Stimulated activated CD4-positive, alpha-beta T cell treated with anti-CD3 and anti-CD28 coated beads, Interleukin-1b, Interleukin-23, amount 100 ng/mL, for 1 hour (primary cell): ENCODE measurements at regions not wholly inside any gene's neighbourhood (a gene's known extent, or its start where the extent isn't known, plus 50 kb on each side); places are given as distances from the start of the nearest gene placed in this dataset.

Experiments
- DNase-seq, 2 donors: peaks; one replicate each; pipeline ENCODE4 v3.0.0-alpha.2; 2020; ENCODE audit warnings: low read depth in 2 of 2

- DNase-seq, result no peak
These were observed 1430.4 kb upstream of the LRRTM1 start for GRCh38 chr2:81734981-81735380.

GRCh38 chr2:81714817-81715216 is 1410.3 kb upstream of the LRRTM1 start:
- no peak for DNase-seq

DNA sequence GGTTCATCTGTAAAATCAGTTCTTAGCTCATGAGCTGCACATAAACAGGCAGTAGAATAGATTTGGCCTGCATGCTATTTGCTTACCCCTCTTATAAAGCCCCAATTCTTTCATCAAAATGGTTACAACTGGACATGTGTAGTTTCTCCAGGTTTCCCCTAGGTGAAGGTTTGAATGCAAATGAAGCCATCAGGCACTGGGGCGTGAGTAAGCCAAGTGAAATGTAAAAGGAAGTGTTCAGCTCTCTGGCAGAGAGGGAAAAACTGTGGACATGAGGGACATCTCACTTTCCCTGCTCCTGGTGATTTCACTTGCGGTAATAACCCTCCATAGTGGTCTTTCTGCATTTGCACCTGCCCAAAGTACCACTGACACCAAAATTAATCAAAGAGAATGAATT is 1402.3 kb upstream of the LRRTM1 start:
- DNase-seq, result no peak

- DNase-seq, result no peak
These were observed 1399.3 kb upstream of the LRRTM1 start for GRCh38 chr2:81703831-81704230.

- DNase-seq, result no peak
These were observed 1388.0 kb upstream of the LRRTM1 start for GRCh38 chr2:81692566-81692965.

GRCh38 chr2:81675641-81676040 is 1371.1 kb upstream of the LRRTM1 start:
- DNase-seq, result no peak

- no peak for DNase-seq
These were observed 1368.4 kb upstream of the LRRTM1 start for GRCh38 chr2:81672923-81673322.

- no peak for DNase-seq
These were observed 1368.0 kb upstream of the LRRTM1 start for GRCh38 chr2:81672516-81672915.

DNA sequence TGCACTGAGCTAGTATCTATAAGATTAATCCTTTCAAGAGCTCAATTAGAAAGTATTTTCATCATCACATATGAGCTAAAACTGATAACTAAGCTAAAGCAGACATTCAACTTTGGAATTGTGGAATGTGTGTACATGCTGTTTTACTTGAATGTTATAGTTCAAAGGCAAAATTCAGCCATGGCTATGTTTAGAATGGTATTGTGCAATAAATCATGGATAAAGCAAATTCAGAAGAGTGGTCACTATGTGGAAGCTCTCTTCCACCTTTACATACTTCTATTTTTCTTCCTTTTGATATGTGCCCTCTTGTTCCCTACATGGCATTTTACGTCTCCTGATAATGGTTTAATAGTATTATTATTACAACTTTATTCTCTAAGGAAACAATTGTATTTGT is 1366.3 kb upstream of the LRRTM1 start:
- no peak for DNase-seq

- DNase-seq, result no peak
These were observed 1356.5 kb upstream of the LRRTM1 start for GRCh38 chr2:81661081-81661480.

GRCh38 chr2:81658227-81658626 is 1353.7 kb upstream of the LRRTM1 start:
- no peak for DNase-seq

GRCh38 chr2:81650048-81650971 is 1345.8 kb upstream of the LRRTM1 start:
- no peak for DNase-seq

DNA sequence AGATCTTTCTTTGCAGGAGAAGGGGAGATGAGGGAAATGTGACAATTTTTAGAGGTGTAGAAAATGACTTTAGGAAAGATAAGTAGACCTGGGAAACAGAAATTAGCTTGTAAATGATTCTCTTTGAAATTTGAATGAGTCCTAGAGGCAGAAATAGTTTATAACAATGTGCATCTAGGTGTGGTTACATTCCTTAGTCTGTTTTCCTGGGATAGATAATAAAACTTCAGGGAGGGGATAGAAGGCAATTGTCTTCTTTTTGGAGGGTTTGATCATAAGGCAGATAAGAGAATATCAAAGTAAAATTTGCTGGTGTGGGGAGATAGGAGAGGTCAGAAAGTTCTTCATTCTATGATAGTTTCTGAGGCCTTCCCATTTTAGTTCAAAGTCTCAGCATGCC is 1344.3 kb upstream of the LRRTM1 start:
- no peak for DNase-seq

DNA sequence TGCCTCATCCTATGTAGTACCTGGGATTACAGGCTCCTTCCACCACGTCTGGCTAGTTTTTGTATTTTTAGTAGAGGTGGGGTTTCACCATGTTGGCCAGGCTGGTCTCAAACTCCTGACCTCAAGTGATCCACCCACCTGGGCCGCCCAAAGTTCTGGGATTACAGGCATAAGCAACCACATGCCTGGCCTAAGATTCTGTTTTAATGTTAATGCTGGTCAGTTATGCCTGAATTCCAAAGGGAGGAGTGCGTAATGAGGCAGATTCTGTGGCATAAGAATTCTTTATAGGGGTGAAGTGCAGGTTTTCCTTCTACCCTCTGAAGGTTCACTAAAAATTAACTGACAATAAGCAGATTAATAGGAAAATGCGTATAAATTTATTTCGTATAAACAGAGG is 1343.8 kb upstream of the LRRTM1 start:
- DNase-seq, result no peak

DNA sequence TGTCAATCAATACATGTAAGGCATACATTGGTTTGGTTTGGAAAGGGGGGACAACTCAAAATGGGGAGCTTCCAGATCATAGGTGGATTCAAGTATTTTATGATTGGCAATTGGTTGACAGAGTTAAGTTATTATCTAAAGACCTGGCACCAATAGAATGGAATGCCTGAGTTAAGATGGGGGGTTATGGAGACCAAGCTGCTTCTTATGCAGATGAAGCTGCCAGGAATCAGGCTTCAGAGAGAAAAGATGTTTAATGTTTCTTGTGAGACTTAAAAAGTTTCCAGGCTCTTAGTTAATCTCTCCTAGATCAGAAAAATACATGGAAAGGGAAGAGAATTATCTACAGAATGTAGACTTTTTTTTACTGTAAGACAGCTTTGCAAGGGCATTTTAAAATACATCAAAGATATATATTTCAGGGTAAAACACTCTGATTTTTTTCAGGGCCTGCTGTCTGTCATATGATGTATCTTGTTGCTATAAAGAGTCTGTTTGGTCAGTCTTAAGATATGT is 1343.2 kb upstream of the LRRTM1 start:
- no peak for DNase-seq

- no peak for DNase-seq
These were observed 1341.3 kb upstream of the LRRTM1 start for GRCh38 chr2:81645745-81646301.

DNA sequence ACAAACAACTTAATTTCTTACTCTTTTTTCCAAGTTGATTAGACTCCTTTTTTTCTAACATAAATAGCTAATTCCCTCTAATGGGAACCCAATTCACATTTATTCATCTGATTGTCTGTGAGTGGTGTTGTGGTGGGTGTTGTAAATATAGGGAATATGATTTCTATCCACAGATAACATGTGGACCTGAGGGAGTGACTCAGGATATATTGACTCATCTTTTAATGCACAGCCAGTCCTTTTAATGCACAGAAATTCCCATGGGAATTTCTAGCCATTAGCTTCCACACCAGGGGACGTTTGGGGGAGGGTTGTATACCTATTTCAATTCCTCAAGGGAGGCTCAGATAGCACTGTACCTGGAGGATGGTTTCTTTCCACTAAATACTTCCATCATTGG is 1339.6 kb upstream of the LRRTM1 start:
- DNase-seq, result no peak

DNA sequence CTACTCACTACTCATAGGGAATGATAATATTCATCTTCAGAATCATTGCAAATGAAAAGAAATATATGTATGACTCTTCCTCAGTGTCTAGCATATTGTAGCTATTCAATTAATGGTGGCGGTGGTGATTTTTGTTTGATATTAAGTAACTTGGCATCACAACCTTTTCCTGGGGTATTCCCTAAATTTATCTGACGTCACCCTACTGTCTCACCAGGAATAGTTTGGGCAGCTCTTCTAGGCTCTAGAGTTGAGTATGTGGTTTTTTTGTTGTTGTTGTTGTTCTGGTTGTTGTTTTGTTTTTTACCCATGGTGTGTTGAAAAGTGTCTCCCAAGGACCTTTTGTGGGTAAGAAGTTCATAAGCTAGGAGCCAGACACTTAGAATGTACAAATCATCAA is 1320.3 kb upstream of the LRRTM1 start:
- DNase-seq, result no peak

DNA sequence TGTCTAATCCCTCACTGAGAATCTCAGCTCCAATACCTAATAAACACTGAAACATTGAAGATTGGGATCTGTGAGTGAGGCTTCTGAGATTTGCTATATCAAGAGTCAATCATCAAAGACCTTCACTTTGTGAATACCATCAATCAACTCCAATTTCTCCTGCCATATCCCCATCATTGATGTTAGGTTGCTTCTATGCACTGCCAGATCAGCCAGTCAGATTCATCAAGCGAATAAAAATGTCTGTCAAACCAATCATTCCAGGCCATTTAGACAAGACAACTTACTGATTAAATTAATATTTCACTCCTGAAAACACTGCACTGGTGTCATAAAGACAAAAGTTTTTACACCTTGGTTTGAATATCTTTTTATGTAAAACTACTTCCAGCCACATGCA is 1295.5 kb upstream of the LRRTM1 start:
- no peak for DNase-seq

GRCh38 chr2:81598453-81598852 is 1293.9 kb upstream of the LRRTM1 start:
- DNase-seq, result no peak

DNA sequence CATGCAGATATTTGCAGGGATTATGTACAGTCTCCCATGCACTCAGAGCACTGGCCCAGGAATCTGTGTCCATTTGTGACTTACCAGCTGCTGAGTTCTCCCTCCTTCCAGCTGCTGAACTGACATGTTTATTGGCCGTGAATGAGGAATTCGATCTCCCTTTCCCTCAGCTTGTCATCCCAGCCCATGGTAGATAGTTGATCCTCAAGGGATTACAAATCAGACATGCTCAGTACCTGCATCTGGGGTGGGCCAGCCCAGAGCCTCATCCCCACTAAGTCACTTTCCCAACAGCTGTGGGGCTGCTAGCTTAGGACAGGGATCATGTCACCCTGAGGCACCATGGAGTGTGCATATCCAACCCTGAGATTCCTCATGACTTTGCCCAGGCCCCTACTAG is 1284.9 kb upstream of the LRRTM1 start:
- DNase-seq, result no peak

- DNase-seq, result no peak
These were observed 1279.0 kb upstream of the LRRTM1 start for GRCh38 chr2:81583311-81584108.
